COLO668 (cell line): ENCODE measurements at regions not wholly inside any gene's neighbourhood (a gene's known extent, or its start where the extent isn't known, plus 50 kb on each side); places are given as distances from the start of the nearest gene placed in this dataset.

Experiments used
- DNase-seq: peaks from one replicate; lab custom pipeline; 2025; ENCODE audit not compliant: unreplicated experiment; lab: John Stamatoyannopoulos, UW

DNA sequence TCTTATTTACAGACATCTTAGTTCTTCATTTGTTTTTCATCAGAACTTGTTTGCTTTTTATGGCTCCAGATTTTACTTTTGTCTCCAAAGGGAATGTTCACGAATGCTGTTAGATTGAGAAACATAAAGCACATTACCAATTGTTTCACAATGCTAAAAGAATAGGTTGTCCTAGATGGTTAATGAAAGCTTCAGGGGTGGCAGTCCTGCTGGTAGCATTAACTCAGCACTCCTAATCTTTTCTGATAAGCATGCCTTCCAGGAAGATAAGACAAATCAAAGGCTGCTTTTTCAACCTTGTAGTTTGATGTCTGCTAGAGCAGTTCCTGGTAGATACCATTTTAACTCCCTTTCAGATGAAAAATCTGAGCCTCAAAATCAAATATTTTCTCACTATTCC is 619.4 kb downstream of the PYDC2 start:
- DNase-seq: no peak

DNA sequence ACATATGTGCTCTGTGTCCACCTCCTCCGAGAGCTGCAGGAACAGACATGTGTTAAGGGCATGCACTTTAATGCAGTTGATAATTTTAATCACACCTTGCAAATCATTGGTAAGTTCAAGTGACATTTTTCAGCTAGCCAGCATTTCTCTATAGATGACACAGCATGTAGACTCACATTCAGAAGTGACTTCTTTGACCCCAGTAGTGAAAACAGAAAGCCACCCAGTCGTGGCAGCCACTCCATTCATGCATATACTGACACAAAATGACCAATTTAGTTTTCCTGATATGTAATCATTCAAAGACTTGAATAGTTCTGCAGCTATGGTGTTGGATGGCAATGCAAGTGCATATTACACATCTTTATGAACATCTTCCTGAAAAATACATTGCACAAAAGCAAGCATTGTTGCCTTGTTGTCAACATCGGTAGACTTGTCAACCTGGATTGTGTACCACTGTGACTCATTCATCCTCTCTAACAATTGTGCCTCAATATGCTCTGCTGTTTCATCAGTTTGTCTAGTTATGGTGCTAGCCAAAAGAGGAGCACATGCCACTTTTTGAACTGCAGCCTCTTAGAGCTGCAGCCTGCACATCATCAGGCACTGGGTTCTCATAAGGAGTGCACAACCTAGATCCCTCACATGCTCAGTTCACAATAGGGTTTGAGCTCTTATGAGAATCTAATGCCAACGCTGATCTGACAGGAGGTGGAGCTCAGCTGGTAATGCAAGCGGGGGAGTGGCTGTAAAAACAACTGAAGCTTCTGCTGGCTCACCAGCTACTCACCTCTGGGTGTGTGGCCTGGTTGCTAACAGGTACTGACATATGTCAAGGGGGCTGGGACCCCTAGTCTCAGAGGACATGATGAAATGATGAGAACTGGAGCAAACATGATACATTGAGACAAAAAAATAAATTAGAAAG is 622.0 kb downstream of the PYDC2 start:
- no peak for DNase-seq
